ENCODE measurements at regions not wholly inside any gene's neighbourhood (a gene's known extent, or its start where the extent isn't known, plus 50 kb on each side); places are given as distances from the start of the nearest gene placed in this dataset.

- peak; percentile 57 for DNase-seq (ENCODE audit: low read depth)
These were observed 151.4 kb downstream of the RAP2B start for GRCh38 chr3:153313302-153313965.

- no peak for DNase-seq (ENCODE audit: low read depth)
These were observed 152.0 kb downstream of the RAP2B start for GRCh38 chr3:153314038-153314437.

- peak; percentile 52 for DNase-seq (ENCODE audit: low read depth)
These were observed 153.8 kb downstream of the RAP2B start for GRCh38 chr3:153315781-153316180.

GRCh38 chr3:153319705-153320554 lies 157.9 kb downstream of the RAP2B start:
- no peak for DNase-seq (ENCODE audit: low read depth)

- no peak for DNase-seq (ENCODE audit: low read depth)
These were observed 158.6 kb downstream of the RAP2B start for GRCh38 chr3:153320585-153321128.

GRCh38 chr3:153328690-153329089 lies 166.7 kb downstream of the RAP2B start:
- DNase-seq (ENCODE audit: low read depth): no peak

GRCh38 chr3:153330901-153331300 lies 168.9 kb downstream of the RAP2B start:
- no peak for DNase-seq (ENCODE audit: low read depth)

GRCh38 chr3:153331676-153332075 lies 169.7 kb downstream of the RAP2B start:
- DNase-seq (ENCODE audit: low read depth): no peak

- DNase-seq (ENCODE audit: low read depth): no peak
These were observed 172.5 kb downstream of the RAP2B start for GRCh38 chr3:153334558-153334957.

- DNase-seq (ENCODE audit: low read depth): no peak
These were observed 175.3 kb downstream of the RAP2B start for GRCh38 chr3:153337369-153337768.

- DNase-seq (ENCODE audit: low read depth): peak; percentile 55
These were observed 176.5 kb downstream of the RAP2B start for GRCh38 chr3:153338487-153338886.

GRCh38 chr3:153339065-153339464 lies 177.0 kb downstream of the RAP2B start:
- no peak for DNase-seq (ENCODE audit: low read depth)

GRCh38 chr3:153343988-153344782 lies 182.2 kb downstream of the RAP2B start:
- DNase-seq (ENCODE audit: low read depth): peak; percentile 24

- DNase-seq (ENCODE audit: low read depth): no peak
These were observed 186.6 kb downstream of the RAP2B start for GRCh38 chr3:153348457-153349107.

GRCh38 chr3:153349108-153349499 lies 187.1 kb downstream of the RAP2B start:
- no peak for DNase-seq (ENCODE audit: low read depth)

GRCh38 chr3:153350420-153350819 lies 188.4 kb downstream of the RAP2B start:
- peak; percentile 32 for DNase-seq (ENCODE audit: low read depth)

- no peak for DNase-seq (ENCODE audit: low read depth)
These were observed 192.6 kb downstream of the RAP2B start for GRCh38 chr3:153354641-153355040.

- DNase-seq (ENCODE audit: low read depth): no peak
These were observed 193.5 kb downstream of the RAP2B start for GRCh38 chr3:153355559-153355958.

- DNase-seq (ENCODE audit: low read depth): no peak
These were observed 194.9 kb downstream of the RAP2B start for GRCh38 chr3:153356908-153357307.

- DNase-seq (ENCODE audit: low read depth): no peak
These were observed 195.4 kb downstream of the RAP2B start for GRCh38 chr3:153357436-153357835.
